ENCODE measurements at regions not wholly inside any gene's neighbourhood (a gene's known extent, or its start where the extent isn't known, plus 50 kb on each side); places are given as distances from the start of the nearest gene placed in this dataset.
"Not testable (repeated sequence)": the region's sequence is repeated elsewhere in the genome, so short reads cannot be mapped to it uniquely, and the experiment has no call there.

DNA sequence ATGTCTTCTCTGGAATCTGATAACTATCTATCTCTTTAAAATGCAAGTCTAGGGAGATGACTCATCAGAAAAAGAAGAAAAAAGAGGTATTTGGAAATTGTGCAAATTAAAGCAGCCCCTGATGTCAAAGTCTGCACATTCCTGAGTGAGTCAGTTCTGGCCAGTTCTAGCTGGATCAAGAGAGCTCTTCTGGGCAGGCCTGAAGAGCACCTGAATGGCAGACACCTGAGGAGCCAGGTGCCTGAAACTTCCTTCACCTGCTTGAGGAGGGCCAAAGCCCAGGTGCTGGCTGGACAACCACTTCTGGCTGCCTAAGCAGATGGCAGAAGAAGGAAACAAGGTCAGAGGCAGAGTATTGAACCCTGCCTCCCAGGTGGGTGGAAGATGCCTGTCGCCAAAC, 1575.4 kb downstream of the RPIA start:
- H3K9me3 ChIP-seq (ENCODE audit: control insufficient read depth in 2 of 3, low read length in 3 of 3); H3K4me1 Mint-ChIP-seq; DNase-seq; H3K27ac ChIP-seq (ENCODE audit: low read depth, low read length); H3K4me3 Mint-ChIP-seq; H3K4me3 ChIP-seq (ENCODE audit: low read length); H3K36me3 ChIP-seq (ENCODE audit: control insufficient read depth in 2 of 3, insufficient read depth in 3 of 3, low read length in 3 of 3); H3K27ac Mint-ChIP-seq; H3K36me3 Mint-ChIP-seq; CTCF ChIA-PET; ATAC-seq; H3K27me3 Mint-ChIP-seq; intact Hi-C loops (cut with micrococcal nuclease); H3K9me3 Mint-ChIP-seq; H3K27me3 ChIP-seq (ENCODE audit: control insufficient read depth in 2 of 2, insufficient read depth in 2 of 2, low read length in 2 of 2); POLR2A ChIA-PET; H3K4me1 ChIP-seq (ENCODE audit: control insufficient read depth in 2 of 2, insufficient read depth in 2 of 2, low read length in 2 of 2): not testable (repeated sequence)

DNA sequence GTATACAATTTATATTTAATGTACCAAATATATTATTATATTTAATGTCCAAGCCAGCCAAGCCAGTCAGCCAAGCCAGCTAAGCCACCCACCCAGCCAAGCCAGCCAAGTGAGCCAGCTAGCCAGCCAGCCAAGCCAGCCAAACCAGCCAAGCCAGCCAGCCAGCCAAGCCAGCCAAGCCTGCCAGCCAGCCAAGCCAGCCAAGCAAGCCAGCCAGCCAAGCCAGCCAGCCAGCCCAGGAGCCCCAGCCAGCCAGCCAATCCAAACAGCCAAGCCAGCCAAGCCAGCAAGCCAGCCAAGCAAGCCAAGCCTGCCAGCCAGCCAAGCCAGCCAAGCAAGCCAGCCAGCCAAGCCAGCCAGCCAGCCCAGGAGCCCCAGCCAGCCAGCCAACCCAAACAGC, 1596.3 kb downstream of the RPIA start:
- POLR2A ChIA-PET, result not testable (repeated sequence)

DNA sequence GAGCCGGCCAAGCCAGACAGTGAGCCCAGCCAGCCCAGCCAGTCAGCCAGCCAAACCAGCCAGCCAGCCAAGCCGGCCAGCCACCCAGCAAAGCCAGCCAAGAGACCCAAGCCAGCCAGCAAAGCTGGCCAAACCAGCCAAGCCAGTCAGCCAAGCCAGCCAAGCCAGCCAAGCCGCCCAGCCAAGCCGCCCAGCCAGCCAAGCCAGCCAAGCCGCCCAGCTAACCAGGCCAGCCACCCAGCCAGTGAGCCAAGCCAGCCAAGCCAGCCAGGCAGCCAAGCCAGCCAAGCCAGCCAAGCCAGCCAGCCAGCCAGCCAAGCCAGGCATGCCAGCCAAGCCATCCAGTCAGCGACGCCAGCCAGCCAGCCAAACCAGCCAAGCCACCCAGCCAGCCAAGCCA, 1596.9 kb downstream of the RPIA start:
- H3K9me3 Mint-ChIP-seq; H3K9me3 ChIP-seq (ENCODE audit: control insufficient read depth in 2 of 3, low read length in 3 of 3); H3K27me3 Mint-ChIP-seq; DNase-seq; H3K36me3 Mint-ChIP-seq; H3K4me1 ChIP-seq (ENCODE audit: control insufficient read depth in 2 of 2, insufficient read depth in 2 of 2, low read length in 2 of 2); H3K27ac ChIP-seq (ENCODE audit: low read depth, low read length); CTCF ChIA-PET; intact Hi-C loops (cut with micrococcal nuclease); H3K4me3 ChIP-seq (ENCODE audit: low read length); H3K4me1 Mint-ChIP-seq; H3K4me3 Mint-ChIP-seq; POLR2A ChIA-PET; H3K27ac Mint-ChIP-seq; H3K36me3 ChIP-seq (ENCODE audit: control insufficient read depth in 2 of 3, insufficient read depth in 3 of 3, low read length in 3 of 3); ATAC-seq; H3K27me3 ChIP-seq (ENCODE audit: control insufficient read depth in 2 of 2, insufficient read depth in 2 of 2, low read length in 2 of 2): not testable (repeated sequence)

More for the DNA sequence above, 1596.3 kb downstream of the RPIA start:
- H3K27ac Mint-ChIP-seq; H3K4me3 Mint-ChIP-seq; H3K4me3 ChIP-seq (ENCODE audit: low read length); CTCF ChIA-PET; H3K9me3 Mint-ChIP-seq; H3K27me3 ChIP-seq (ENCODE audit: control insufficient read depth in 2 of 2, insufficient read depth in 2 of 2, low read length in 2 of 2); intact Hi-C loops (cut with micrococcal nuclease); H3K4me1 ChIP-seq (ENCODE audit: control insufficient read depth in 2 of 2, insufficient read depth in 2 of 2, low read length in 2 of 2); H3K36me3 Mint-ChIP-seq; H3K27ac ChIP-seq (ENCODE audit: low read depth, low read length); DNase-seq; H3K4me1 Mint-ChIP-seq; ATAC-seq; H3K9me3 ChIP-seq (ENCODE audit: control insufficient read depth in 2 of 3, low read length in 3 of 3); H3K36me3 ChIP-seq (ENCODE audit: control insufficient read depth in 2 of 3, insufficient read depth in 3 of 3, low read length in 3 of 3); H3K27me3 Mint-ChIP-seq: not testable (repeated sequence)

DNA sequence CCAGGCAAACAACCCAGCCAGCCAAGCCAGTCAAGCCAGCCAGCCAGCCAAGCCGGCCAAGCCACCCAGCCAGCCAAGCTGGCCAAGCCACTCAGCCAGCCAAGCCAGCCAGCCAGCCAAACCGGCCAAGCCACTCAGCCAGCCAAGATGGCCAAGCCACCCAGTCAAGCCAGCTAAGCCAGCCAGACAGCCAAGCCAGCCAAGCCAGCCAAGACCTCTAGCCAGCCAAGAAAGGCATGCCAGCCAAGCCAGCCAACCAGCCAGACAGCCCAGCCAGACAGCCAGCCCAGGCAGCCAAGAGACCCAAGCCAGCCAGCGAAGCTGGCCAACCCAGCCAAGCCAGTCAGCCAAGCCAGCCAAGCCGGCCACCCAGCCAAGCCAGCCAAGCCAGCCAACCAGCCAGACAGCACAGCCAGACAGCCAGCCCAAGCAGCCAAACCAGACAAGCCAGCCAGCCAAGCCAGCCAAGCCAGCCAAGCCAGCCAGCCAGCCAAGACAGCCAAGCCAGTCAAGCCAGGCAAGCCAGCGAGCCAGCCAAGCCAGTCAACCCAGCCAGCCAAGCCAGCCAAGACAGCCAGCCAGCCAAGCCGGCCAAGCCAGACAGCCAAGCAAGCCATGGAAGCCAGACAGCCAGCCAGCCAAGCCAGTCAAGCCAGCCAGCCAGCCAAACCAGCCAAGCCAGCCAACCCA, 1598.0 kb downstream of the RPIA start:
- H3K9me3 ChIP-seq (ENCODE audit: control insufficient read depth in 2 of 3, low read length in 3 of 3); H3K27me3 ChIP-seq (ENCODE audit: control insufficient read depth in 2 of 2, insufficient read depth in 2 of 2, low read length in 2 of 2); H3K36me3 Mint-ChIP-seq; CTCF ChIA-PET; H3K36me3 ChIP-seq (ENCODE audit: control insufficient read depth in 2 of 3, insufficient read depth in 3 of 3, low read length in 3 of 3); H3K9me3 Mint-ChIP-seq; H3K27ac Mint-ChIP-seq; H3K27me3 Mint-ChIP-seq; H3K4me1 ChIP-seq (ENCODE audit: control insufficient read depth in 2 of 2, insufficient read depth in 2 of 2, low read length in 2 of 2); ATAC-seq; intact Hi-C loops (cut with micrococcal nuclease); H3K4me3 ChIP-seq (ENCODE audit: low read length); H3K27ac ChIP-seq (ENCODE audit: low read depth, low read length); H3K4me3 Mint-ChIP-seq; H3K4me1 Mint-ChIP-seq; POLR2A ChIA-PET; DNase-seq: not testable (repeated sequence)

DNA sequence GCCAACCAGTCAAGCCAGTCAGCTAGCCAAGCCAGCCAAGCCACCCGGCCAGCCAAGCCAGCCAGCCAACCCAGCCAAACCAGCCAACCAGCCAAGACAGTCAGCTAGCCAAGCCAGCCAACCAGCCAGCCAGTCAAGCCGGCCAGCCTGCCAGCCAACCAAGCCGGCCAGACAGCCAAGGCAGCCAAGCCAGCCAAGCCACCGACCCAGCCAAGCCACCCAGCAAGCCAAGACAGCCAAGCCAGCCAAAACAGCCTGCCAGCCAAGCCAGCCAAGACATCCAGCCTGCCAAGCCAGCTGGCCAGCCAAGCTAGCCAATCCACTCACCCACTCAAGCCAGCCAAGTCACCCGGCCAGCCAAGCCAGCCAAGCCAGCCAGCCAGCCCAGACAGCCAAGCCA, 1599.2 kb downstream of the RPIA start:
- CTCF ChIA-PET; intact Hi-C loops (cut with micrococcal nuclease); H3K9me3 ChIP-seq (ENCODE audit: control insufficient read depth in 2 of 3, low read length in 3 of 3); H3K27me3 ChIP-seq (ENCODE audit: control insufficient read depth in 2 of 2, insufficient read depth in 2 of 2, low read length in 2 of 2); H3K4me1 Mint-ChIP-seq; H3K4me3 Mint-ChIP-seq; H3K9me3 Mint-ChIP-seq; H3K4me1 ChIP-seq (ENCODE audit: control insufficient read depth in 2 of 2, insufficient read depth in 2 of 2, low read length in 2 of 2); H3K36me3 Mint-ChIP-seq; H3K36me3 ChIP-seq (ENCODE audit: control insufficient read depth in 2 of 3, insufficient read depth in 3 of 3, low read length in 3 of 3); H3K27ac ChIP-seq (ENCODE audit: low read depth, low read length); H3K27ac Mint-ChIP-seq; POLR2A ChIA-PET; ATAC-seq; H3K27me3 Mint-ChIP-seq; H3K4me3 ChIP-seq (ENCODE audit: low read length); DNase-seq: not testable (repeated sequence)

DNA sequence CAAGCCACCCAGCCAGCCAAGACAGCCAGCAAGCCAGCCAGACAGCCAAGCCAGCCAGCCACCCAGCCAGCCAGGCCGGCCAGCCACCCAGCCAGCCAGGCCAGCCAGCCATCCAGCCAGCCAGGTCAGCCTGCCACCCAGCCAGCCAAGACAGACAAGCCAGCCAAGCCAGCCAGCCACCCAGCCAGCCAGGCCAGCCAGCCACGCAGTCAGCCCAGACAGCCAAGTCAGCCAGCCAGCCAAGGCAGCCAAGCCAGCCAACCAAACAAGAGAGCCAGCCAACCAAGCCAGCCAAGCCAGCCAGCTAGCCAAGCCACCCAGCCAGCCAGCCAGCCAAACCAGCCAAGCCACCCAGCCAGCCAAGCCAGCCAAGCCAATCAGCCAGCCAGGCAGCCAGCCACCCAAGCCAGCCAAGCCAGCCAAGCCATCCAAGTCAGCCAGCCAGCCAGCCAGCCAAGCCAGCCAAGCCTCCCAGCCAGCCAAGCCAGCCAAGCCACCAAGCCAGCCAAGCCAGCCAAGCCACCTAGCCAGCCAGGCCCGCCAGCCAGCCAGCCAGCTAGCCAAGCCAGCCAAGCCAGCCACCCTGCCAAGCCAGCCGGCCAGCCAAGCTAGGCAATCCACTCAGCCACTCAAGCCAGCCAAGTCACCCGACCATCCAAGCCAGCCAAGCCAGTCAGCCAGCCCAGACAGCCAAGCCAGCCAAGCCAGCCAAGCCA, 1599.9 kb downstream of the RPIA start:
- DNase-seq; H3K4me3 ChIP-seq (ENCODE audit: low read length); H3K9me3 Mint-ChIP-seq; POLR2A ChIA-PET; H3K4me1 ChIP-seq (ENCODE audit: control insufficient read depth in 2 of 2, insufficient read depth in 2 of 2, low read length in 2 of 2); CTCF ChIA-PET; H3K4me1 Mint-ChIP-seq; H3K36me3 Mint-ChIP-seq; intact Hi-C loops (cut with micrococcal nuclease); H3K36me3 ChIP-seq (ENCODE audit: control insufficient read depth in 2 of 3, insufficient read depth in 3 of 3, low read length in 3 of 3); H3K9me3 ChIP-seq (ENCODE audit: control insufficient read depth in 2 of 3, low read length in 3 of 3); H3K27ac Mint-ChIP-seq; ATAC-seq; H3K27me3 ChIP-seq (ENCODE audit: control insufficient read depth in 2 of 2, insufficient read depth in 2 of 2, low read length in 2 of 2); H3K27ac ChIP-seq (ENCODE audit: low read depth, low read length); H3K4me3 Mint-ChIP-seq; H3K27me3 Mint-ChIP-seq: not testable (repeated sequence)

DNA sequence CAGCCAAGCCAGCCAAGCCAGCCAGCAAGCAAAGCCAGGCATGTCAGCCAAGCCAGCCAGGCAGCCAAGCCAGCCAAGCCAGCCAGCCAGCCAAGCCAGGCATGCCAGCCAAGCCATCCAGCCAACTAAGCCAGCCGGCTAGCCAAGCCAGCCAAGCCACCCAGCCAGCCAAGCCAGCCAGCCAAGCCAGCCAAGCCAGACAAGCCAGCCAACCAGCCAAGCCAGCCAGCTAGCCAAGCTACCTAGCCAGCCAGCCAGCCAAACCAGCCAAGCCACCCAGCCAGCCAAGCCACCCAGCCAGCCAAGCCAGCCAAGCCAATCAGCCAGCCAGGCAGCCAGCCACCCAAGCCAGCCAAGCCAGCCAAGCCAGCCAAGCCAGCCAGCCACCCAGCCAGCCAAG, 1600.5 kb downstream of the RPIA start:
- H3K27me3 ChIP-seq (ENCODE audit: control insufficient read depth in 2 of 2, insufficient read depth in 2 of 2, low read length in 2 of 2); H3K27me3 Mint-ChIP-seq; H3K9me3 ChIP-seq (ENCODE audit: control insufficient read depth in 2 of 3, low read length in 3 of 3); H3K4me3 Mint-ChIP-seq; H3K4me1 Mint-ChIP-seq; H3K36me3 ChIP-seq (ENCODE audit: control insufficient read depth in 2 of 3, insufficient read depth in 3 of 3, low read length in 3 of 3); H3K36me3 Mint-ChIP-seq; CTCF ChIA-PET; H3K4me3 ChIP-seq (ENCODE audit: low read length); DNase-seq; ATAC-seq; POLR2A ChIA-PET; H3K4me1 ChIP-seq (ENCODE audit: control insufficient read depth in 2 of 2, insufficient read depth in 2 of 2, low read length in 2 of 2); H3K27ac ChIP-seq (ENCODE audit: low read depth, low read length); H3K27ac Mint-ChIP-seq; intact Hi-C loops (cut with micrococcal nuclease): not testable (repeated sequence)
- peaks cover 0 to 11% (median 3%) of the 10 kb centered on the region in 11 donors for H3K9me3 Mint-ChIP-seq
